Activated CD8-positive, alpha-beta T cell treated with anti-CD3 and anti-CD28 coated beads, Interleukin-2, amount 10 ng/mL, durations not matched to agents 7 days and 5 days (primary cell): ENCODE measurements at regions not wholly inside any gene's neighbourhood (a gene's known extent, or its start where the extent isn't known, plus 50 kb on each side); places are given as distances from the start of the nearest gene placed in this dataset.

Source experiments
- ATAC-seq: fragments of 150-1000 bp; cut with Tn5 transposase; one replicate; pipeline ENCODE4 v1.10.0; 2021; ENCODE audit warnings: moderate library complexity
- CTCF ChIA-PET: fragments of 350-600 bp; sonication (Branson Sonifier 250); formaldehyde crosslinking; loops from one replicate; lab custom pipeline; 2021; ENCODE audit warnings: antibody characterized with exemption; lab: Charles Lee
- POLR2A ChIA-PET: fragments of 350-600 bp; sonication (Branson Sonifier 250); formaldehyde crosslinking; loops from one replicate; lab custom pipeline; 2021; ENCODE audit warnings: antibody characterized with exemption; lab: Charles Lee
- DNase-seq: peaks from one replicate; pipeline ENCODE4 v3.0.0-alpha.2; 2020
- H3K27ac Mint-ChIP-seq: one replicate; pipeline ENCODE4 v1.8.0; 2021; ENCODE audit warnings: mild to moderate bottlenecking, mixed read lengths
- H3K27me3 Mint-ChIP-seq: one replicate; pipeline ENCODE4 v1.8.0; 2021; ENCODE audit warnings: low read depth, mixed read lengths
- H3K36me3 Mint-ChIP-seq: one replicate; pipeline ENCODE4 v1.8.0; 2021; ENCODE audit warnings: low read depth, mixed read lengths
- H3K4me1 Mint-ChIP-seq: one replicate; pipeline ENCODE4 v1.8.0; 2021; ENCODE audit warnings: low read depth, mixed read lengths
- H3K4me3 Mint-ChIP-seq: one replicate; pipeline ENCODE4 v1.8.0; 2021; ENCODE audit warnings: mild to moderate bottlenecking, mixed read lengths
- H3K9me3 Mint-ChIP-seq: one replicate; pipeline ENCODE4 v1.8.0; 2022; ENCODE audit warnings: mixed read lengths; ENCODE audit not compliant: insufficient read depth

GRCh38 chr12:59046763-59047534, 126.6 kb upstream of the LRIG3 start:
- Mint-ChIP-seq H3K4me3 (no peak overlapping the region), H3K27me3 (no peaks in the 10 kb centered on the region), H3K27ac (no peak overlapping the region), H3K9me3 (no peaks in the 10 kb centered on the region), H3K4me1 (no peaks in the 10 kb centered on the region), H3K36me3 (no peaks in the 10 kb centered on the region)
- ChIA-PET CTCF (no interaction called here), POLR2A (no interaction called here)
- ATAC-seq (no peak), DNase-seq (no peak)

- CTCF ChIA-PET, result no interaction called here
- POLR2A ChIA-PET, result no interaction called here
These were observed 124.5 kb upstream of the LRIG3 start for GRCh38 chr12:59044791-59045190.

GRCh38 chr12:59041241-59042121, 121.2 kb upstream of the LRIG3 start:
- POLR2A ChIA-PET, result no interaction called here
- no peaks in the 10 kb centered on the region for H3K4me1 Mint-ChIP-seq
- no peak overlapping the region for H3K27ac Mint-ChIP-seq
- H3K9me3 Mint-ChIP-seq, result no peaks in the 10 kb centered on the region
- no peaks in the 10 kb centered on the region for H3K36me3 Mint-ChIP-seq
- DNase-seq (no peak), ATAC-seq (no peak)
- H3K27me3 Mint-ChIP-seq, result no peaks in the 10 kb centered on the region
- CTCF ChIA-PET, result no interaction called here
- no peak overlapping the region for H3K4me3 Mint-ChIP-seq

More at GRCh38 chr12:59044791-59045190, 124.5 kb upstream of the LRIG3 start:
- H3K27ac Mint-ChIP-seq, result no peak overlapping the region
- H3K9me3 Mint-ChIP-seq, result no peaks in the 10 kb centered on the region
- H3K4me3 Mint-ChIP-seq, result no peak overlapping the region
- H3K27me3 Mint-ChIP-seq, result no peaks in the 10 kb centered on the region
- no peaks in the 10 kb centered on the region for H3K4me1 Mint-ChIP-seq
- DNase-seq (no peak), ATAC-seq (no peak)
- no peaks in the 10 kb centered on the region for H3K36me3 Mint-ChIP-seq

- no peak for DNase-seq
- CTCF ChIA-PET, result no interaction called here
- no peak overlapping the region for H3K27ac Mint-ChIP-seq
- ATAC-seq, result no peak
- H3K36me3 Mint-ChIP-seq, result no peaks in the 10 kb centered on the region
- POLR2A ChIA-PET, result no interaction called here
- H3K9me3 Mint-ChIP-seq, result no peaks in the 10 kb centered on the region
- no peaks in the 10 kb centered on the region for H3K27me3 Mint-ChIP-seq
- H3K4me1 Mint-ChIP-seq, result no peaks in the 10 kb centered on the region
- H3K4me3 Mint-ChIP-seq, result no peak overlapping the region
These were observed 120.4 kb upstream of the LRIG3 start for GRCh38 chr12:59040656-59041055.

GRCh38 chr12:59040043-59040442, 119.7 kb upstream of the LRIG3 start:
- no peak for ATAC-seq
- Mint-ChIP-seq H3K36me3 (no peaks in the 10 kb centered on the region), H3K4me1 (no peaks in the 10 kb centered on the region), H3K27me3 (no peaks in the 10 kb centered on the region), H3K9me3 (no peaks in the 10 kb centered on the region), H3K27ac (no peak overlapping the region), H3K4me3 (no peak overlapping the region)
- ChIA-PET POLR2A (no interaction called here), CTCF (no interaction called here)
- no peak for DNase-seq

- ATAC-seq (no peak), DNase-seq (no peak)
- no peaks in the 10 kb centered on the region for H3K9me3 Mint-ChIP-seq
- no peaks in the 10 kb centered on the region for H3K36me3 Mint-ChIP-seq
- H3K4me1 Mint-ChIP-seq, result no peaks in the 10 kb centered on the region
- no peak overlapping the region for H3K4me3 Mint-ChIP-seq
- no peak overlapping the region for H3K27ac Mint-ChIP-seq
- CTCF ChIA-PET, result no interaction called here
- POLR2A ChIA-PET, result no interaction called here
- no peaks in the 10 kb centered on the region for H3K27me3 Mint-ChIP-seq
These were observed 118.7 kb upstream of the LRIG3 start for GRCh38 chr12:59039005-59039404.

GRCh38 chr12:59036973-59037762, 116.9 kb upstream of the LRIG3 start:
- POLR2A ChIA-PET, result no interaction called here
- CTCF ChIA-PET, result no interaction called here

GRCh38 chr12:59036347-59036746, 116.0 kb upstream of the LRIG3 start:
- CTCF ChIA-PET, result no interaction called here
- ATAC-seq (no peak), DNase-seq (no peak)

More at GRCh38 chr12:59036973-59037762, 116.9 kb upstream of the LRIG3 start:
- Mint-ChIP-seq H3K27me3 (no peaks in the 10 kb centered on the region), H3K9me3 (no peaks in the 10 kb centered on the region), H3K27ac (no peak overlapping the region), H3K4me1 (no peaks in the 10 kb centered on the region), H3K36me3 (no peaks in the 10 kb centered on the region), H3K4me3 (no peak overlapping the region)
- ATAC-seq, result no peak
- no peak for DNase-seq

GRCh38 chr12:59031313-59031712, 111.0 kb upstream of the LRIG3 start:
- no peak for ATAC-seq

More at GRCh38 chr12:59036347-59036746, 116.0 kb upstream of the LRIG3 start:
- Mint-ChIP-seq H3K4me1 (no peaks in the 10 kb centered on the region), H3K9me3 (no peaks in the 10 kb centered on the region), H3K36me3 (no peaks in the 10 kb centered on the region), H3K27ac (no peak overlapping the region), H3K4me3 (no peak overlapping the region), H3K27me3 (no peaks in the 10 kb centered on the region)
- POLR2A ChIA-PET, result no interaction called here

GRCh38 chr12:59030415-59030814, 110.1 kb upstream of the LRIG3 start:
- H3K9me3 Mint-ChIP-seq, result no peaks in the 10 kb centered on the region
- DNase-seq (no peak), ATAC-seq (no peak)
- no peaks in the 10 kb centered on the region for H3K36me3 Mint-ChIP-seq
- CTCF ChIA-PET, result no interaction called here
- no peak overlapping the region for H3K27ac Mint-ChIP-seq
- H3K4me1 Mint-ChIP-seq, result no peaks in the 10 kb centered on the region
- no peak overlapping the region for H3K4me3 Mint-ChIP-seq
- POLR2A ChIA-PET, result no interaction called here
- no peaks in the 10 kb centered on the region for H3K27me3 Mint-ChIP-seq

More at GRCh38 chr12:59031313-59031712, 111.0 kb upstream of the LRIG3 start:
- no peaks in the 10 kb centered on the region for H3K9me3 Mint-ChIP-seq
- ChIA-PET POLR2A (no interaction called here), CTCF (no interaction called here)
- DNase-seq, result no peak
- no peak overlapping the region for H3K4me3 Mint-ChIP-seq
- H3K4me1 Mint-ChIP-seq, result no peaks in the 10 kb centered on the region
- no peak overlapping the region for H3K27ac Mint-ChIP-seq
- H3K27me3 Mint-ChIP-seq, result no peaks in the 10 kb centered on the region
- H3K36me3 Mint-ChIP-seq, result no peaks in the 10 kb centered on the region

GRCh38 chr12:59027199-59027598, 106.9 kb upstream of the LRIG3 start:
- ChIA-PET CTCF (no interaction called here), POLR2A (no interaction called here)
- H3K4me1 Mint-ChIP-seq, result no peaks in the 10 kb centered on the region
- H3K27me3 Mint-ChIP-seq, result no peaks in the 10 kb centered on the region
- no peak overlapping the region for H3K27ac Mint-ChIP-seq
- no peaks in the 10 kb centered on the region for H3K36me3 Mint-ChIP-seq
- no peaks in the 10 kb centered on the region for H3K9me3 Mint-ChIP-seq
- DNase-seq (no peak), ATAC-seq (no peak)
- H3K4me3 Mint-ChIP-seq, result no peak overlapping the region
